Keratinocyte (primary cell): ENCODE measurements at regions not wholly inside any gene's neighbourhood (a gene's known extent, or its start where the extent isn't known, plus 50 kb on each side); places are given as distances from the start of the nearest gene placed in this dataset.

ENCODE experiments used
- EZH2 ChIP-seq: IDR thresholded peaks from one replicate; pipeline ENCODE4 v1.6.1; 2012; ENCODE audit warnings: inconsistent platforms, mild to moderate bottlenecking, low read length, moderate library complexity
- TF ChIP-seq, protein P1 (sequence below), 3 experiments: IDR thresholded peaks in 1 of 3; conservative IDR thresholded peaks in 1 of 3; optimal IDR thresholded peaks in 1 of 3; 2 replicates in 2 of 3; 3 replicates in 1 of 3; pipeline versions ENCODE3 to v1.5.1; 2011; ENCODE audit warnings: low read length in 3 of 3, mild to moderate bottlenecking in 3 of 3, moderate library complexity in 2 of 3, control low read depth in 1 of 3, inconsistent platforms in 1 of 3; ENCODE audit not compliant: insufficient read depth in 2 of 3; ENCODE audit errors: extremely low read depth in 1 of 3

DNA sequence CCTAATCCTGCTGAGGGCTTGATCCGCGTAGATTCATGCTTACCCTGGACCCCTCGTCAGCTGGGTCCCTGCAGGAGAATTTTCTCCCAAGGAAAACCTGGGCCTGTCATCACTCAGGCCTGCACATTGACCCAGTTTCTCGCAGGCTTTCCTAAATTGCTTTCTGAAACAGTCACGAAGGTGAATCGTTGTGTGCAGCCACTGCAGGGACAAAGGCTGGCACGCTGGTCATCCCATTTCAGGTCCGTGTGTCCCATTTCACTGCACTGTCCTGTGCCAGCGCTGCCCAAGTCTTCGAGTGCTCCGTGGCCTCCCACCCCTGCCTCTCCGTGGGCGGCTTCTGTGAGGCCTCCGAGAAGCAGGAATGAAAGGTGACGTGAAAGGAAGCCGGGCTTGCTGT, 62.8 kb upstream of the YWHAQ start:
- TF ChIP-seq, protein P1, sequence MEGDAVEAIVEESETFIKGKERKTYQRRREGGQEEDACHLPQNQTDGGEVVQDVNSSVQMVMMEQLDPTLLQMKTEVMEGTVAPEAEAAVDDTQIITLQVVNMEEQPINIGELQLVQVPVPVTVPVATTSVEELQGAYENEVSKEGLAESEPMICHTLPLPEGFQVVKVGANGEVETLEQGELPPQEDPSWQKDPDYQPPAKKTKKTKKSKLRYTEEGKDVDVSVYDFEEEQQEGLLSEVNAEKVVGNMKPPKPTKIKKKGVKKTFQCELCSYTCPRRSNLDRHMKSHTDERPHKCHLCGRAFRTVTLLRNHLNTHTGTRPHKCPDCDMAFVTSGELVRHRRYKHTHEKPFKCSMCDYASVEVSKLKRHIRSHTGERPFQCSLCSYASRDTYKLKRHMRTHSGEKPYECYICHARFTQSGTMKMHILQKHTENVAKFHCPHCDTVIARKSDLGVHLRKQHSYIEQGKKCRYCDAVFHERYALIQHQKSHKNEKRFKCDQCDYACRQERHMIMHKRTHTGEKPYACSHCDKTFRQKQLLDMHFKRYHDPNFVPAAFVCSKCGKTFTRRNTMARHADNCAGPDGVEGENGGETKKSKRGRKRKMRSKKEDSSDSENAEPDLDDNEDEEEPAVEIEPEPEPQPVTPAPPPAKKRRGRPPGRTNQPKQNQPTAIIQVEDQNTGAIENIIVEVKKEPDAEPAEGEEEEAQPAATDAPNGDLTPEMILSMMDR (optimal IDR thresholded peaks at IDR 0.05 in 1 of 3, IDR thresholded peaks at IDR 0.05 in 1 of 3, conservative IDR thresholded peaks at IDR 0.05 in 1 of 3; ENCODE audit: extremely low read depth in 1 of 3, insufficient read depth in 2 of 3, low read length in 3 of 3), result no peak
- no peak for TF ChIP-seq EZH2
